ENCODE measurements at regions not wholly inside any gene's neighbourhood (a gene's known extent, or its start where the extent isn't known, plus 50 kb on each side); places are given as distances from the start of the nearest gene placed in this dataset.

DNA sequence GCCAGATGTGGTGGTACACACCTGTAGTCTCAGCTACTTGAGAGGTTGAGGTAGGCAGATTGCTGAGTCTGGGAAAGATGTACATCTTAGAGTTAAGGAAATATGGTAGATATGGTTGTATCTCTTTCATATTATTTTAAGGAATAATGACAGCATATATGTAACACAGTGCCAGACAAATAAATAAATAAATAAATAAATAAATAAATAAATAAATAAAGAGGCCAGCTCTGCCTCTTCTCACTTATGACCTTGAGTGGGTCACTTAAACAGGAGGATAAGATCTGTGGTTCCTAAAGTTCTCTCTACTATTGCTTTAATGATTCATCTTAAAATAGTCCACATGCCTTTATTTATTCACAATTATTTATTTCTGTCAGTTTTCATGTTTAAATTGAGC lies 890.9 kb upstream of the TENM4 start:
- DNase-seq (ENCODE audit: low read depth): no peak
- Histone ChIP-seq H3K27me3 (ENCODE audit: control insufficient read depth, insufficient read depth, low read length) (no peaks in the 10 kb centered on the region), H3K4me3 (ENCODE audit: low read depth, low read length) (no peak overlapping the region), H3K36me3 (ENCODE audit: control insufficient read depth, insufficient read depth, low read length) (no peaks in the 10 kb centered on the region)
- no peak for TF ChIP-seq CTCF (IDR thresholded peaks at IDR 0.05; ENCODE audit: insufficient read depth, low read length, poor library complexity, severe bottlenecking)

DNA sequence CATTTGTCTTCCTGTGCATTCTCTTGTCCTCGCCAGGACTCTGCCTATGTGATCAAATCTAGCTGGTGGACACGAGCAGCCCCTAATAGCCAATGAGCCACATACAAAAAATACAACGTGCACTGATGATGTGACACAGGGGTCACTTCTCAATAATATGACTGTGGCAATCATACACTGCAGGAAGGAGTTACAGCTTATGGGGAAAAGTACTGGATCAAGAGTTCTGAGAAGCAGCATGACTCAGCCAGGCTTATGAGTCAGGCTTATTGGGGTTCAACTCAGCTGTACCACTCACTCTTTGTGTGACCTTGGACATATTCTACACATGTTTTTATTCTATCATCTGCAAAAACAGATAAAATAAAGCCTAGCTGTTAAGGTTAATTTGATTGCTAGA lies 889.4 kb upstream of the TENM4 start:
- DNase-seq (ENCODE audit: low read depth): peak; percentile 31

GRCh38 chr11:80328774-80329173 lies 887.9 kb upstream of the TENM4 start:
- no peak for TF ChIP-seq CTCF (IDR thresholded peaks at IDR 0.05; ENCODE audit: insufficient read depth, low read length, poor library complexity, severe bottlenecking)
- DNase-seq (ENCODE audit: low read depth): no peak
- no peak overlapping the region for H3K4me3 ChIP-seq (ENCODE audit: low read depth, low read length)
- H3K27me3 ChIP-seq (ENCODE audit: control insufficient read depth, insufficient read depth, low read length): no peaks in the 10 kb centered on the region
- H3K36me3 ChIP-seq (ENCODE audit: control insufficient read depth, insufficient read depth, low read length): no peaks in the 10 kb centered on the region

More for the DNA sequence above, 889.4 kb upstream of the TENM4 start:
- no peak overlapping the region for H3K4me3 ChIP-seq (ENCODE audit: low read depth, low read length)
- no peaks in the 10 kb centered on the region for H3K36me3 ChIP-seq (ENCODE audit: control insufficient read depth, insufficient read depth, low read length)
- H3K27me3 ChIP-seq (ENCODE audit: control insufficient read depth, insufficient read depth, low read length): no peaks in the 10 kb centered on the region
- no peak for TF ChIP-seq CTCF (IDR thresholded peaks at IDR 0.05; ENCODE audit: insufficient read depth, low read length, poor library complexity, severe bottlenecking)

DNA sequence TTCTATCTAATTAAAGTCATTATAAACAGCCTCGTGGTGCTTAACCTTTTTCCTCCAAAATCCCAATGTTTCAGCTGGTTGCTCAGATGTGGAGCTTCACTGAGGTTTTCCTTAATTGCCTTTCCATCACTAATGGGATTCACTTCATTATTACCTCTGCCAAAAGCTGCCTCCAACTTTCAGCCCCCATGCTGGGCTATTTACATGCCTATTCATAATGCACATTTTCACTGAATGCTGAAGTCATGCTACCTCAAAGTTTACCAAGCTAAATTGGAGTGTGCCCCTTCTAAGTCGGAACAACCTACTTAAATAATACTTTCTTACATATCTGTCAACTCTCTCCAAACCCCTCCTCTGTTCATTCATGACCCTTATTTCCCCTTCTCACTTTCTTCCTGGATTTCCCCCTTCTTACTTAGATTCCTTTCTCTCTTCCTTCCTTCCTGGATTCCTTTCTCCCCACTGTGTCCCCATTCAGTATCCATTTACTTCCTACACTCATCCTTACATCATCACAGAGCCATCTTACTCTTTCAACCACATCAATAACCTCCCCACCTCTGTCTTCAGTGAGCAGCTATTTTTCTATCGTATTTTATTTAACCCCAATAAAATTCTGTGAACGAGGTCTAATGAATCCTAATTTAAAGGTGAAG lies 887.3 kb upstream of the TENM4 start:
- no peak overlapping the region for H3K4me3 ChIP-seq (ENCODE audit: low read depth, low read length)
- TF ChIP-seq CTCF (IDR thresholded peaks at IDR 0.05; ENCODE audit: insufficient read depth, low read length, poor library complexity, severe bottlenecking): no peak
- DNase-seq (ENCODE audit: low read depth): no peak

DNA sequence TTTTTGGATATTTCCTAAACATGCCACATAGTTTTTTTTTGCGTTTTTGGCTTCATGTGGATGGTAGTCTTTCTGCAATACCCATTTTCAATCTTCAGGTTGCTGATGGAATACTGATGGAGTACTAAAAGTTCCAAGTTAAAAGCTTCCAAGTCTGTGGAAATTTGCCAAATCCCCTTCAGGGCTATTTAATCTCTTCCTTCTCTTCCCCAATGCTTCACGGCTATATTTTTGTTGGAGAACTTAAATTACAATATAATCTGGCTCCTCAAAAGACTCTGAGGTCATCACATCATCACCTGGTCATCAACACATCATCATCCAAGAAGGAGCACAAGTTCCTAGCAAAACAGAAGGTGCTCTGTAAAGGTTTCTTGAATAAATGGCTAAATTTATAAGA lies 881.0 kb upstream of the TENM4 start:
- no peak for DNase-seq (ENCODE audit: low read depth)
- no peak for TF ChIP-seq CTCF (IDR thresholded peaks at IDR 0.05; ENCODE audit: insufficient read depth, low read length, poor library complexity, severe bottlenecking)
- Histone ChIP-seq H3K4me3 (ENCODE audit: low read depth, low read length) (no peak overlapping the region), H3K27me3 (ENCODE audit: control insufficient read depth, insufficient read depth, low read length) (no peaks in the 10 kb centered on the region), H3K36me3 (ENCODE audit: control insufficient read depth, insufficient read depth, low read length) (no peaks in the 10 kb centered on the region)

More for the DNA sequence above, 887.3 kb upstream of the TENM4 start:
- Histone ChIP-seq H3K36me3 (ENCODE audit: control insufficient read depth, insufficient read depth, low read length) (no peaks in the 10 kb centered on the region), H3K27me3 (ENCODE audit: control insufficient read depth, insufficient read depth, low read length) (no peaks in the 10 kb centered on the region)

DNA sequence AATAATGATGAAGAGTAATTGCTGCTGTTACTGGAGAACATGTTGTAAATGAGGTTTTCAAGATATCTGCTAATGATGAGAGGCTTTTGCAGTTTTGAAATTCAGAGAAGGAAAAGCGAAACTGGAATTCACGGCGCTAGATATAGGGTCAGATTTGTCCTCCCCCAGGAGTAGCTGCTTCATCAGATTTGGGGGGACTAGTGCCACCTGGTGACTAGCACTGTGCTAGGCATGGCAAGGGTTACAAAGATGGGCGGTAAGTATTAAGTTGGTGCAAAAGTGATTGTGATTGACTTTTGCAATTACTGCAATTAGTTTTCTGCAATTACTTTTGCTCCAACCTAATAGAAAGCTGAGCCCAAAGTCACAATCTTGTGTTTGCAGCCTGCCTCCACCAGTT lies 879.9 kb upstream of the TENM4 start:
- Histone ChIP-seq H3K36me3 (ENCODE audit: control insufficient read depth, insufficient read depth, low read length) (no peaks in the 10 kb centered on the region), H3K4me3 (ENCODE audit: low read depth, low read length) (no peak overlapping the region), H3K27me3 (ENCODE audit: control insufficient read depth, insufficient read depth, low read length) (no peaks in the 10 kb centered on the region)
- peak; percentile 28 for TF ChIP-seq CTCF (IDR thresholded peaks at IDR 0.05; ENCODE audit: insufficient read depth, low read length, poor library complexity, severe bottlenecking)
- no peak for DNase-seq (ENCODE audit: low read depth)
